ENCODE measurements at regions not wholly inside any gene's neighbourhood (a gene's known extent, or its start where the extent isn't known, plus 50 kb on each side); places are given as distances from the start of the nearest gene placed in this dataset.

DNA sequence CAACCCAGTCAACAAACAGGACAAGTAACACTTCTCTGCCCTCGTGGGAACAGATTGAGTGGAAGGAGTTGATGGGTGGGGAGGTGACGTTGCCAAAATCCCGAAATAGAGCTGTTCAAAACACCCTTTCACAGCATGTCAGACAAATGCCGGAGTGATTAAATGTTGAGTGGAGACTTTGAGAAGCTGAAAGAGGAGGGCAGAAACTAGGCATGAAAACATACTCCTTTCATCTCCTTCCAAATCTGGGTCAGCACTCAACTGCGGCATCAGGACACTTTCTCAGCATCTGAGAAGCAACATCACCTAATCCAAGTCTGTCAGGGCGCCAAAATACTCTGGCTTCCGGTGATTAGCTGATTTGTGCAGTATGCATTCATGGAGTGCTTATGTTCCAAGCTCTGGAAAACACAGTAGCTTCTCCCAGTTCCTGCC lies 51.5 kb upstream of the MRI1 start:
- FAIRE-seq: no peak
- no peaks in the 10 kb centered on the region for H3K4me1 ChIP-seq (ENCODE audit: control insufficient read depth, extremely low read depth, insufficient read depth, low read length)
- no peak overlapping the region for H3K9ac ChIP-seq (replicated peaks; ENCODE audit: extremely low read depth, insufficient read depth, low read length)
- H3K36me3 ChIP-seq (ENCODE audit: control insufficient read depth in 2 of 2, extremely low read depth in 1 of 2, insufficient read depth in 2 of 2, low read length in 2 of 2): no peaks in the 10 kb centered on the region
- H3K79me2 ChIP-seq (ENCODE audit: control insufficient read depth, insufficient read depth, low read length): no peaks in the 10 kb centered on the region
- H3K4me2 ChIP-seq (ENCODE audit: insufficient read depth, low read length): no peak overlapping the region
- H3K9me1 ChIP-seq (replicated peaks; ENCODE audit: control insufficient read depth, extremely low read depth, insufficient read depth, low read length): no peaks in the 10 kb centered on the region
- H3K9me3 ChIP-seq (replicated peaks; ENCODE audit: control insufficient read depth, insufficient read depth, low read length): no peaks in the 10 kb centered on the region
- BruUV-seq (replicated peaks): no TSS peak
- no peak overlapping the region for H3K27ac ChIP-seq (ENCODE audit: insufficient read depth, low read depth, low read length)
- no peaks in the 10 kb centered on the region for H4K20me1 ChIP-seq (replicated peaks; ENCODE audit: control insufficient read depth, extremely low read depth, insufficient read depth, low read length)
- no peaks in the 10 kb centered on the region for H3K27me3 ChIP-seq (ENCODE audit: control insufficient read depth in 2 of 2, insufficient read depth in 2 of 2, low read length in 2 of 2)
- H3K4me3 ChIP-seq (replicated peaks in 1 of 3; ENCODE audit: insufficient read depth in 1 of 3, low read depth in 1 of 3, low read length in 3 of 3): no peak overlapping the region
- intact Hi-C loops (cut with micrococcal nuclease): no loop called here
- TF ChIP-seq POLR2A (IDR thresholded peaks at IDR 0.05; ENCODE audit: low read depth, low read length) (no peak), MYC (IDR thresholded peaks at IDR 0.05; ENCODE audit: low read depth, low read length) (no peak), EZH2 (IDR thresholded peaks at IDR 0.05; ENCODE audit: borderline replicate concordance, low read depth, low read length, severe bottlenecking) (no peak), POLR2AphosphoS5 (IDR thresholded peaks at IDR 0.05; ENCODE audit: insufficient read depth, low read depth, low read length) (no peak), CTCF (IDR thresholded peaks at IDR 0.05; ENCODE audit: extremely low read depth in 1 of 2, insufficient read depth in 1 of 2, low read depth in 1 of 2, low read length in 2 of 2) (no peak), FOS (IDR thresholded peaks at IDR 0.05; ENCODE audit: borderline replicate concordance, insufficient read depth, low read length) (no peak), JUN (IDR thresholded peaks at IDR 0.05; ENCODE audit: borderline replicate concordance, insufficient read depth, insufficient read length, low read depth) (no peak), GATA2 (IDR thresholded peaks at IDR 0.05; ENCODE audit: insufficient read depth, insufficient read length, low read depth, low read length) (no peak)
- TF ChIP-seq, protein P1, sequence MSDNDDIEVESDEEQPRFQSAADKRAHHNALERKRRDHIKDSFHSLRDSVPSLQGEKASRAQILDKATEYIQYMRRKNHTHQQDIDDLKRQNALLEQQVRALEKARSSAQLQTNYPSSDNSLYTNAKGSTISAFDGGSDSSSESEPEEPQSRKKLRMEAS (IDR thresholded peaks at IDR 0.05; ENCODE audit: insufficient read depth, insufficient read length): no peak
- ChIA-PET POLR2A (no interaction called here), CTCF (interaction anchor here (0.7 to 1.7 kb wide), 4 partner anchors 9 to 124 kb away, joined by 3 to 14 read pairs (median 4); no protein-coding TSS in a partner anchor)
- no peak for DNase-seq (ENCODE audit: low read depth, low spot score)
- no peak overlapping the region for H2AFZ ChIP-seq (ENCODE audit: low read depth, low read length)
- dilution Hi-C loops (cut with MboI; ENCODE audit: extremely low pct_ligation_motif_present, low sequenced_read_pairs): no loop called here
